GM20000 (cell line): ENCODE measurements at regions not wholly inside any gene's neighbourhood (a gene's known extent, or its start where the extent isn't known, plus 50 kb on each side); places are given as distances from the start of the nearest gene placed in this dataset.

Experiments
- DNase-seq: peaks from one replicate; pipeline ENCODE4 v3.0.0; 2012; ENCODE audit warnings: low spot score
- TF ChIP-seq, protein P1 (sequence below): IDR thresholded peaks from 2 replicates; pipeline ENCODE4 v1.5.1; 2012; ENCODE audit warnings: mild to moderate bottlenecking, control low read depth; ENCODE audit errors: extremely low read depth, missing control alignments

- TF ChIP-seq, protein P1, sequence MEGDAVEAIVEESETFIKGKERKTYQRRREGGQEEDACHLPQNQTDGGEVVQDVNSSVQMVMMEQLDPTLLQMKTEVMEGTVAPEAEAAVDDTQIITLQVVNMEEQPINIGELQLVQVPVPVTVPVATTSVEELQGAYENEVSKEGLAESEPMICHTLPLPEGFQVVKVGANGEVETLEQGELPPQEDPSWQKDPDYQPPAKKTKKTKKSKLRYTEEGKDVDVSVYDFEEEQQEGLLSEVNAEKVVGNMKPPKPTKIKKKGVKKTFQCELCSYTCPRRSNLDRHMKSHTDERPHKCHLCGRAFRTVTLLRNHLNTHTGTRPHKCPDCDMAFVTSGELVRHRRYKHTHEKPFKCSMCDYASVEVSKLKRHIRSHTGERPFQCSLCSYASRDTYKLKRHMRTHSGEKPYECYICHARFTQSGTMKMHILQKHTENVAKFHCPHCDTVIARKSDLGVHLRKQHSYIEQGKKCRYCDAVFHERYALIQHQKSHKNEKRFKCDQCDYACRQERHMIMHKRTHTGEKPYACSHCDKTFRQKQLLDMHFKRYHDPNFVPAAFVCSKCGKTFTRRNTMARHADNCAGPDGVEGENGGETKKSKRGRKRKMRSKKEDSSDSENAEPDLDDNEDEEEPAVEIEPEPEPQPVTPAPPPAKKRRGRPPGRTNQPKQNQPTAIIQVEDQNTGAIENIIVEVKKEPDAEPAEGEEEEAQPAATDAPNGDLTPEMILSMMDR, result no peak
- DNase-seq, result no peak
Measured at GRCh38 chr6:43990627-43991619, 136.3 kb downstream of the MRPL14 start.

- TF ChIP-seq, protein P1, result no peak
- no peak for DNase-seq
Measured at GRCh38 chr6:43990275-43990626, 137.0 kb downstream of the MRPL14 start.

DNA sequence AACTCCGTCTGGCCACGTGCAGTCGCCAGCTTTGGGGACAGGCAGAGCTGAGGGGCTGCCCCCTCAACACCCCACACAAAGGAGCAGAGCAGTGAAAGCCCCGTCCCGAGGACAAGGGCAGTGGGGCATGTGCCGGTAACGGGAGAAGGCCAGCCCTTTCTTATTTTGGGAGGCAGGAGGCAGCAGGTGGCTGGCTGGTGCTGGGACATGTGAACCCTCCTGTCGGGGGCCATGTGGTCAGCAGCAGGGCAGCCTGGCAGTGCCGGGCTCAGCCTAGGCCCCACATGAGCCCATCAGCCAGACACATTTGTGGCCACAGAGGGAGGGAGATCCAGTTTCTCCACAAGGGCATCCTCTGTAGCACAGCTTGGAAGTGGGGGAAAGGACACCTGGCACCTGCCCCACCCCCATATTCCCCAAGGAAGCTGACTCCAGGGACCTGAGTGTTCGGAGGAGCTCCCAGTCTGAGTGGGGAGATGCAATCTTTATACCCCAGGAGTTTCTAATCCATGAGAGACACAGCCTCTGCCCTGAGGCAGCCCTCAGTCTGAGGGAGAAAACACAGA, 137.6 kb downstream of the MRPL14 start:
- no peak for DNase-seq
- TF ChIP-seq, protein P1, result no peak

DNA sequence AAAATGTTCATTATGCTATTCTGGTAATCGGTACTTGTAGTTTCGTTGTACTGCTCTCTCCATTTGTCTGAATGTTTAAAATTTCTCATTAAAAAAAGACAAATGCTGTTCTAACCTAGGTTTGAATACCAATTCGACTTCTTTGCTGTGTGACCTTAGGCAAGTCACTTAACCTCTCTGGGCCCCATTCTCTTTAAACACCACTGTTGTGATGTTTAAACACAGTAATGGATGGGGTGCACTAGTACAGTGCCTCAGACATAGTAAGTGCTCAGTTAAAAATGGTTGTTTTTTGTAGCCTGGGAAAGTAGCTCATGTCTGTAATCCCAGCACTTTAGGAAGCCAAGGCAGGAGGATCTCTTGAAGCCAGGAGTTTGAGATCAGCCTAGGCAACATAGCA, 138.5 kb downstream of the MRPL14 start:
- no peak for DNase-seq
- TF ChIP-seq, protein P1, result no peak

- no peak for DNase-seq
- TF ChIP-seq, protein P1, result no peak
Measured at GRCh38 chr6:43987838-43988439, 139.3 kb downstream of the MRPL14 start.

- DNase-seq, result no peak
- TF ChIP-seq, protein P1, result no peak
Measured at GRCh38 chr6:43986177-43986825, 141.0 kb downstream of the MRPL14 start.

DNA sequence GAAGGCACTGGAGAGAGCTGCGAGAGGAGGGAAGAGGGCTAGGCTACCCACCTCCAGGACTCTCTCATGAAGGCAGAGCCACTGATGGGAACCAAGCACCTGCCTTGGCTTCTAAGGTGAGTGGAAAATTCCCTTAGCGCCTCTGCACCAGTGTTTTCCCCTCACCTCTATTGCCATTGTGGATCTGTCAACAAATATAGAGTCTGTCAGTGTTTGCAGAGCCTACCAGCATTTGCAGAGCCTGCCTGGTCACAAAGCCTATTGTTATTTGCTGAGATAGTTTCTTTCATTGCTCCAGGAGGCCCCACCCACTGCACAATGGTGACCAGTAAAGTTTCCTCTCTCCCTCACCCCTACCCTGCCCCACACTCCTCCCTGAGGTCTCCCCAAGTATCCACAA, 141.9 kb downstream of the MRPL14 start:
- TF ChIP-seq, protein P1, result no peak

More for the DNA sequence above, 141.9 kb downstream of the MRPL14 start:
- DNase-seq, result no peak
